K562 (cell line): ENCODE measurements at regions not wholly inside any gene's neighbourhood (a gene's known extent, or its start where the extent isn't known, plus 50 kb on each side); places are given as distances from the start of the nearest gene placed in this dataset.

Experiments used
- ATAC-seq: fragments of 200-7000 bp; cut with Tn5 transposase; 3 replicates; pipeline ENCODE4 v1.9.1; 2020; ENCODE audit warnings: moderate library complexity
- BruUV-seq: library from RNA; stranded (reverse); fragments of 400-500 nt; replicated peaks from 2 replicates; lab custom pipeline; 2021; lab: Mats Ljungman, UMichigan
- CTCF ChIA-PET: fragments of 300-600 bp; formaldehyde crosslinking; extraction: SDS; loops from one replicate; lab custom pipeline; 2021; ENCODE audit warnings: low intra/inter-chr PET ratio; lab: Yijun Ruan, JAX
- POLR2A ChIA-PET: fragments of 300-600, 350-650 bp; sonication (Branson Sonifier 250); formaldehyde crosslinking; extraction: SDS; loops from one replicate; lab custom pipeline; 2021; ENCODE audit warnings: antibody characterized with exemption, inconsistent platforms; lab: Yijun Ruan, JAX
- DNase-seq, 4 experiments: peaks; one replicate each; pipeline versions ENCODE4 v3.0.0 to v3.0.0-alpha.2; 2011 to 2018; ENCODE audit warnings: low spot score in 3 of 4, mixed read lengths in 3 of 4; ENCODE audit errors: extremely low read depth in 1 of 4
- FAIRE-seq: peaks from 2 replicates; lab custom pipeline; 2011; peaks lifted over from hg19 to GRCh38; lab: Jason Lieb, UNC
- H2AFZ ChIP-seq: 2 replicates; pipeline ENCODE4 v1.6.0; 2011; ENCODE audit warnings: low read depth, low read length, control low read depth, inconsistent platforms
- H3K27ac ChIP-seq: fragments of 200-600 bp; 3 replicates; pipeline ENCODE4 v1.8.0; 2011; ENCODE audit warnings: low read depth, mild to moderate bottlenecking, control low read depth, inconsistent platforms, low read length, moderate library complexity, mixed read lengths; ENCODE audit errors: extremely low read depth
- H3K27me3 ChIP-seq, 2 experiments: fragments of 300-600 bp in 1 of 2; 2 replicates in 1 of 2; 3 replicates in 1 of 2; pipeline versions ENCODE4 v1.6.0 to v1.8.0; 2011; ENCODE audit warnings: inconsistent platforms in 2 of 2, low read length in 2 of 2, mild to moderate bottlenecking in 1 of 2, mixed read lengths in 1 of 2, moderate library complexity in 1 of 2; ENCODE audit not compliant: control insufficient read depth in 2 of 2, insufficient read depth in 2 of 2
- H3K36me3 ChIP-seq: fragments of 300-600 bp; 3 replicates; pipeline ENCODE4 v1.8.0; 2011; ENCODE audit warnings: mild to moderate bottlenecking, low read length, inconsistent platforms; ENCODE audit not compliant: control insufficient read depth, insufficient read depth
- H3K4me1 ChIP-seq, 2 experiments: fragments of 200-600 bp in 1 of 2; replicated peaks in 1 of 2; 2 replicates in 1 of 2; 3 replicates in 1 of 2; pipeline versions ENCODE4 v1.5.1 to v1.8.0; 2011; ENCODE audit warnings: inconsistent platforms in 2 of 2, low read length in 2 of 2, mild to moderate bottlenecking in 1 of 2, mixed read lengths in 1 of 2, moderate library complexity in 1 of 2; ENCODE audit not compliant: control insufficient read depth in 2 of 2, insufficient read depth in 2 of 2
- H3K4me2 ChIP-seq: 2 replicates; pipeline ENCODE4 v1.6.1; 2011; ENCODE audit warnings: low read length, control low read depth, inconsistent platforms, mixed read lengths; ENCODE audit not compliant: insufficient read depth
- H3K4me3 ChIP-seq: fragments of 200-600 bp; sonication (generic), shearing (Covaris generic); 2 replicates; pipeline ENCODE4 v1.5.1; 2016; ENCODE audit warnings: control low read depth, inconsistent platforms
- H3K79me2 ChIP-seq: fragments of 200-600 bp; 3 replicates; pipeline ENCODE4 v1.8.0; 2011; ENCODE audit warnings: low read length, inconsistent platforms; ENCODE audit not compliant: control insufficient read depth, insufficient read depth
- H3K9ac ChIP-seq, 2 experiments: 2 replicates each; pipeline versions ENCODE4 v1.6.0 to v1.6.1; 2011; ENCODE audit warnings: low read depth in 2 of 2, low read length in 2 of 2, control low read depth in 1 of 2, inconsistent platforms in 1 of 2, mild to moderate bottlenecking in 1 of 2, mixed read lengths in 1 of 2; ENCODE audit not compliant: insufficient read depth in 1 of 2
- H3K9me1 ChIP-seq: one replicate; pipeline ENCODE4 v1.6.0; 2011; ENCODE audit warnings: inconsistent platforms, mild to moderate bottlenecking, low read length, moderate library complexity; ENCODE audit not compliant: control insufficient read depth, insufficient read depth
- H3K9me3 ChIP-seq: replicated peaks from 2 replicates; pipeline ENCODE4 v1.5.1; 2011; ENCODE audit warnings: low read depth, low read length, inconsistent platforms; ENCODE audit not compliant: control insufficient read depth, insufficient read depth
- H4K20me1 ChIP-seq: replicated peaks from 2 replicates; pipeline ENCODE4 v1.6.1; 2011; ENCODE audit warnings: low read length, inconsistent platforms, mixed read lengths; ENCODE audit not compliant: control insufficient read depth, insufficient read depth
- AFF4 ChIP-seq: sonication (generic); formaldehyde crosslinking; IDR thresholded peaks from 2 replicates; pipeline ENCODE4 v1.8.0; 2023; ENCODE audit warnings: mild to moderate bottlenecking, missing genetic modification reagents
- BRD9 ChIP-seq: fragments of 450-650 bp; IDR thresholded peaks from 2 replicates; pipeline ENCODE4 v1.6.1; 2018; ENCODE audit warnings: low read depth; ENCODE audit not compliant: partially characterized antibody
- CBX2 ChIP-seq: fragments of 200-600 bp; sonication (generic); IDR thresholded peaks from one replicate; pipeline ENCODE4 v1.6.1; 2012; ENCODE audit warnings: mild to moderate bottlenecking, low read length, inconsistent platforms; ENCODE audit not compliant: insufficient read depth, poor library complexity, severe bottlenecking
- CTBP1 ChIP-seq: fragments of 450-650 bp; IDR thresholded peaks from 2 replicates; pipeline ENCODE4 v1.6.1; 2016; ENCODE audit warnings: borderline replicate concordance
- ELK1 ChIP-seq: sonication (generic); formaldehyde crosslinking; IDR thresholded peaks from 2 replicates; pipeline ENCODE4 v1.8.1; 2022; ENCODE audit warnings: missing genetic modification reagents
- FOXA3 ChIP-seq, 2 experiments: fragments of 450-650 bp in 1 of 2; sonication (generic) in 1 of 2; formaldehyde crosslinking; IDR thresholded peaks in 1 of 2; conservative IDR thresholded peaks in 1 of 2; 2 replicates each; pipeline versions ENCODE4 v1.4.0 to v1.8.0; 2020 to 2022; ENCODE audit warnings: mild to moderate bottlenecking in 2 of 2, missing genetic modification reagents in 1 of 2
- GATAD2B ChIP-seq: fragments of 450-650 bp; IDR thresholded peaks from 2 replicates; pipeline ENCODE4 v1.6.1; 2017; ENCODE audit warnings: mild to moderate bottlenecking, borderline replicate concordance
- KDM5B ChIP-seq: fragments of 200-600 bp; sonication (generic); IDR thresholded peaks from 2 replicates; pipeline ENCODE4 v1.6.1; 2012; ENCODE audit warnings: low read depth, mild to moderate bottlenecking, moderate library complexity, low read length, control low read depth, inconsistent platforms; ENCODE audit not compliant: insufficient replicate concordance
- MLLT1 ChIP-seq, 2 experiments: fragments of 450-650 bp; IDR thresholded peaks; 2 replicates each; pipeline ENCODE4 v1.6.1; 2016
- RAD21 ChIP-seq, 2 experiments: fragments of 250-450 bp in 1 of 2; fragments of 450-650 bp in 1 of 2; sonication (Bioruptor Pico) in 1 of 2; formaldehyde crosslinking in 1 of 2; IDR thresholded peaks in 1 of 2; conservative IDR thresholded peaks in 1 of 2; 2 replicates each; pipeline versions ENCODE4 v1.4.0 to v1.8.0; 2020 to 2022; ENCODE audit warnings: mild to moderate bottlenecking in 2 of 2, moderate library complexity in 1 of 2
- RB1 ChIP-seq: fragments of 450-650 bp; IDR thresholded peaks from 2 replicates; pipeline ENCODE4 v1.6.1; 2017; ENCODE audit warnings: low read depth, mild to moderate bottlenecking
- TRIM25 ChIP-seq: fragments of 450-650 bp; IDR thresholded peaks from 2 replicates; pipeline ENCODE4 v1.7.0; 2016; ENCODE audit warnings: borderline replicate concordance
- ZC3H8 ChIP-seq: fragments of 450-650 bp; IDR thresholded peaks from 2 replicates; pipeline ENCODE4 v1.6.1; 2017
- ZNF77 ChIP-seq: fragments of 250-450 bp; sonication (Bioruptor Pico); IDR thresholded peaks from 2 replicates; pipeline ENCODE4 v1.5.0; 2020
- WGBS: fragments of 100-300 bp; shearing (Covaris generic); methylation state at CpG from one replicate; pipeline ENCODE4 v1.1.6; 2016; ENCODE audit warnings: low coverage, mixed read lengths; ENCODE audit not compliant: insufficient coverage; ENCODE audit errors: missing lambda C conversion rate; 5-methylcytosine and 5-hydroxymethylcytosine counted together
- in situ Hi-C: fragments of 300-500 bp; cut with MboI; formaldehyde crosslinking; loops from 4 replicates; pipeline ENCODE4 v1.15.0; 2018; ENCODE audit warnings: inconsistent platforms, mixed read lengths
- intact Hi-C: fragments of 100-400 bp; cut with micrococcal nuclease; formaldehyde crosslinking; loops from 2 replicates; pipeline ENCODE4 v1.14.2; 2022

- DNase-seq = no peak
- in situ Hi-C loops = no loop called here
- Histone ChIP-seq H4K20me1 (no peaks in the 10 kb centered on the region), H3K4me2 (no peak overlapping the region), H3K4me3 (no peak overlapping the region), H3K4me1 (no peaks in the 10 kb centered on the region), H3K9me3 (no peaks in the 10 kb centered on the region; the same call in 1 of the 2 replicates), H3K27me3 (no peaks in the 10 kb centered on the region), H3K79me2 (no peaks in the 10 kb centered on the region)
- POLR2A ChIA-PET = no interaction called here
- TF ChIP-seq GATAD2B (no peak), ELK1 (no peak), KDM5B (no peak), AFF4 (no peak), MLLT1 (IDR thresholded peaks at IDR 0.05) (no peak), TRIM25 (no peak), RB1 (no peak), FOXA3 (CRISPR knock-in tag; conservative IDR thresholded peaks at IDR 0.05 in 1 of 2, IDR thresholded peaks at IDR 0.05 in 1 of 2) (no peak), RAD21 (CRISPR knock-in tag; conservative IDR thresholded peaks at IDR 0.05 in 1 of 2, IDR thresholded peaks at IDR 0.05 in 1 of 2) (no peak), CBX2 (no peak), BRD9 (no peak), ZC3H8 (no peak), CTBP1 (no peak), ZNF77 (CRISPR knock-in tag) (no peak)
- TF ChIP-seq, all 486 proteins: peak for 0
- 0% methylated on average over 3 of the region's 3 CpGs for WGBS
- ATAC-seq (no peak), FAIRE-seq (no peak)
- no TSS peak for BruUV-seq
- intact Hi-C loops = no loop called here
- Histone ChIP-seq H3K9ac (no peak overlapping the region), H3K27ac (no peak overlapping the region), H3K36me3 (no peaks in the 10 kb centered on the region; the same call in 2 of the 3 replicates), H2AFZ (no peak overlapping the region), H3K9me1 (no peaks in the 10 kb centered on the region)
- CTCF ChIA-PET = no interaction called here
These were observed 544.5 kb upstream of the ANO3 start for GRCh38 chr11:25787416-25787815.
